Activated CD8-positive, alpha-beta memory T cell treated with anti-CD3 and anti-CD28 coated beads for 1 hour (primary cell): ENCODE measurements at regions not wholly inside any gene's neighbourhood (a gene's known extent, or its start where the extent isn't known, plus 50 kb on each side); places are given as distances from the start of the nearest gene placed in this dataset.
"Not testable (repeated sequence)": the region's sequence is repeated elsewhere in the genome, so short reads cannot be mapped to it uniquely, and the experiment has no call there.

Experiments
- DNase-seq, 2 donors: peaks; one replicate each; pipeline ENCODE4 v3.0.0-alpha.2; 2020; ENCODE audit warnings: low read depth in 1 of 2; ENCODE audit errors: extremely low read depth in 1 of 2

DNA sequence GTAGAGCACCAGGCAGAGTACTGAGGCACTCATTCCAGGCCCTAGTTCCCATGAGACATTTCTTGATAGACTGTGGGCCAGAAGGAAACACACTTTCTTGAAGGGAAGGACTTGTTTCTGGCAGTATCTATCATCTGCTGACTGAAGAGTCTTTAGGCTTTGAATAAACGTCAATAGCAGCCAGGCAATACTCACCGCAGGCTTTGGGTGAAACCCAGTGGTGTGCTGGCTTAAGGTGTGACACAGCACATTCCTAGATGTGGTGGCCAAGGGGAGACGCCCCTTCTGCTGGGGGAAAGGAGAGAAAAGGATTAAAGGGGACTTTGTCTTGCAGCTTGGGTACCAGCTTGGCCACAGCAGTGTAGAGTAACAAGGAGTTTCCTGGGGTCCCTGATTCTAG is 1039.6 kb downstream of the HACE1 start:
- no peak for DNase-seq

DNA sequence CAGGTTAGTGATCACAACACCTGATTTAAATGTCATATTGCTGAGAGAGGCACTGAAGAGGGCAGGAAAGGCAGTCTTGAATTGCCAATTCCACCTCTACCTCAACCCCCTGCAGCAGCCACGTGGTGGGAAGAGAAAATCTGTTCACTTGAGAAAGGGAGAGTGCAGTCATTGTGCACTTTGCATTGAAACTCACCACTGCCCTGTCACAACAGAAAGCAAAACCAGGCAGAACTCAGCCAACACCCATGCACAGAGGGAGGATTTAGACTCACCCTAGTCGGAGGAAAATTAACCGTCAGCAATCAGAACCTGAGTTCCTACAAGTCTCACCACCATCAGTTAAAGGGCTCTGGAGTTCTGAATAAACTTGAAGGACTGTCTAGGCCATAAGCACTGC is 1040.2 kb downstream of the HACE1 start:
- DNase-seq: no peak

DNA sequence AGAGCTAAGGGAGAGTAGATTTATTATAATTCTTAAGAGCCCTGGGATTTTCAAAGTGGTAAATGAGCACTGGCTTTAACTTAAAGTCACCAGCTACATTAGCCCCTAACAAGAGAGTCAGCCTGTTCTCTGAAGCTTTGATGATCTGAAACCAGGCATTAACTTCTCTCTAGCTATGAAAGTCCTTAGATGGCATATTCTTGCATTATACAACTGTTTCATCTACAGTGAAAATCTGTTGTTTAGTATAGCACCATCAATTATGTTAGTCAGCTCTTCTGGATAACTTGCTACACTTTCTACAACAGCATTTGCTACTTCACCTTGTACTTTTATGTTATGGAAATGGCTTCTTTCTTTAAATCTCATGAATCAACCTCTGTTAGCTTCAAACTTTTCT is 1046.7 kb downstream of the HACE1 start:
- no peak for DNase-seq

DNA sequence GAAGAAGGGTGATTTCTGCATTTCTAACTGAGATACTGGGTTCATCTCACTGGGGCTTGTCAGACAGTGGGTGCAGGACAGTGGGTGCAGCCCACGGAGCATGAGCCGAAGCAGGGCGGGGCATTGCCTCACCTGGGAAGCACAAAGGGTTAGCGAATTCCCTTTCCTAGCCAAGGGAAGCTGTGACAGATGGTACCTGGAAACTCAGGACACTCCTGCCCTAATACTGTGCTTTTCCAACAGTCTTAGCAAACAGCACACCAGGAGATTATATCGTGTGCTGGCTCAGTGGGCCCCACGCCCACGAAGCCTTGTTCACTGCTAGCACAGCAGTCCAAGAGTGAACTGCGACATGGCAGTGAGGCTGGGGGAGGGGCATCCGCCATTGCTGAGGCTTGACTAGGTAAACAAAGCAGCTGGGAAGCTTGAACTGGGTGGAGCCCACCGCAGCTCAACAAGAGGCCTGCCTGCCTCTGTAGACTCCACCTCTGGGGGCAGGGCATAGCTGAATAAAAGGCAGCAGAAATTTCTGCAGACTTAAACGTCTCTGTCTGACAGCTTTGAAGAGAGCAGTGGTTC is 1057.7 kb downstream of the HACE1 start:
- DNase-seq: not testable (repeated sequence)

DNA sequence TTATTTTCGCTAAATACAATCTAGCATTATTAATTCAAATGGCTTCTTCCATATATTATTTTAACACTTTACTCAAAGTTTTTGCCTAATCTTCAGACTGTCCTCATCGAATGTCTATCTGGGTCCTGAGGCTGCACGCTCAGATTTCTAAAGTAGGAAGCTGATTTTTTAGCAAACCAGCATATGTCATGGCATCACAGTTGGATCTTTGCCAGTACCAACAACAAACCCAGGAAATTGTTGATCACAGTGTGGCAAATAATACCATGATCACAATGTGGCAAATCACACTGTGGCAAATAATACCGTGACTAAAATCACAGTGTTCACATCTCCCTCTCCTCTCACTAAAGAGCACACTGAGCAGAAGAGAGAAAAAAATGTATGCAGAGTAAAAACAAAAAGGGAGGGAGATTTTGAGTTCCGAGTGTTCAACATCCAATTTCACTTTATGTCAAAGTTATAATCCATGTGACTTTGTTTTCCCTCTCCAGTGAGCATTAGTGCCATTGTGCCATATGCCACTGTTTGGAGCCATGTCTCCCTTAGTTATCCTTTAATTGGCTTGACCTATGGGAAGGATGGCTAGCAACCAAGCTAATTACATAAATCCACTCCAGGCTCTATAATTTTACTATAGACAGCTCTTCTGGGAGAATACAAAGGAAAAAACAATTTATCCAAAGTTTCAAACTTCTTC is 1059.6 kb downstream of the HACE1 start:
- no peak for DNase-seq

DNA sequence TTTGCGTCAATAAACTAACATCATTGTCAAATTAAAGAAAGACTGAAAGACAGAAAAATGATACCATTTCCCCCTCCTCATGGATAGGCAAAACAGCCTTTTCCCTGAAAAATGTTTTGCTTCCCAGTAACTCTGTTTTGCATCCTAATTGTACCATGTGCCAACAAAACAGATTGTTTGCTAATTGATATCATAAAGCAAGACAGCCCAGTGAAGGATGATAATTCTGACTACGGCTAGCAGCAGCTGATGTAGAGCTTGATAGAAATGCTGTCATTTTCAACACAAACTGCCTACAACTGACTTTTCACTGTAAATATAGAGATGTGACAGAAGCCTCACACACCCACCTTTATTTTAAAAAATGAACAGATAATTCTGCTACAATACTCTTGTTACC is 1061.6 kb downstream of the HACE1 start:
- no peak for DNase-seq

DNA sequence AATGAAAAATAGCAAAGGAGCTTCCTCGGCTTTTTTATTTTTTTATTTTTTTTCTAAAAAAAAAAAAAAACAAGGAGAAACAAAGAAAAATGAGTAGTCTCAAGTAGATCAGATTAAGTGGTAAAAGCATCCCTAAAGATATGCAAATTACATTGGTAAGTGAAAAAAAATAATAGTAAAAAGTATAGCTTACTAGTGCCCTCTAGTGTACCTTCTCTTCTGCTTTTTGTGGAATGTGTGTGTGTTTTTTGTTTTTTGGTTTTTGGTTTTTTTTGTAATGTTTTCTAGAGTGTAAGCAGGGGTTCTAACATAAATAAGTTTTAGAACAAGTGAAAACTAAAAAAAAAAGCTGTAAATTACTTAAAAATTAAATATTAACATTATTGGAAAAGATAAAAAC is 1062.0 kb downstream of the HACE1 start:
- DNase-seq: no peak

DNA sequence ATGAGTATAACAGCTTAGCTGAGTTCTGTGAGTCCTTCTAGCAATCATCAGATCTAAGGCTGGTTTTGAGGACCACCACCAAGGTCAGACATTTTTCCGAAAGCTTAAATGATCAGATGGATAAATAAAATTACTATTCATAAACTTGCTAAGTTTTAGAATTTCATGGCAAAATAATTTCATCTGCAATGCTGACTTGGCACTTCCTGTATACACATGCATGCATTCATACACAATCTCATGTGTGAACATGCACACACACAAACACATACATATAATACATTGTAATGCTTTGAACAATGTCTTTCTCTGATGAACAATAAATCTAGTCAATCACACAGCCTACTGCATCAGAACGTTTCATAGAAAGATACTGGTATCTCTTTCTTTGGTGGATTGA is 1068.3 kb downstream of the HACE1 start:
- no peak for DNase-seq

DNA sequence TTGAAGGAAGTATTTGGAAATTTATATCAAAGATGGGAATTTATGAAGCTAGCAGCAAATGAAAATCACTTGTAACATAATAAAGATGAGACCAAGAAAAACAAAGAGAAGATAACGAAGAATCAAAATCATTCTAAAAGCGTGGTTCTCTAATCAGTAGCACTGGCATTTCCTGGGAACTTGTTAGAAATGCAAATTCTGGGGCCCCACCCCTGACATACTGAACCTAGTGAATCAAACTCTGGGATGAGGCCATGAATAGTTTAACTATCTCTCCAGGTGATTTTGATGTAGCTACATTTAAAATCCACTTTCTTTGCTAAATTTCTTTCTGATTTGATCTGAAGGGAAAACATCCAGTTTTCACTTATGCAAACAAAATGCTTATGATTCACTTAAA is 1075.6 kb downstream of the HACE1 start:
- DNase-seq: no peak

DNA sequence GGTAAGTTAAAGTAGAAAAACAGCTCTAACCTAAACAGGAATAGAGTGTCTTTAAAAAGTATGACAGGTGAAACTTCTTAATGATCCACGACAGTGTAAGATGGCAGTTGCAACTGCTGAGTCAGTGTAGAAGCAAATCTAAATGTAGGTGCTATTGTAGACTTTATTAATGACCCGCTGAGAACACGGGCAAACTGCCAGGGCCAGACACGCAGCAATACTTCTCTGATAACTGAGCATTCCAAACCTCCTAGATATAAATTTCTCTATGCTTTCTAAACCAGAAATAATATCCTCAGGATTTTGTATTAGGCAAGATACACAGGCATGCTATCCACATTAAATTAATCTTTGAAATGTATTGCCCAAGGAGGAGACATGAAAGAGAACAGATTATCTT is 1076.4 kb downstream of the HACE1 start:
- DNase-seq: no peak

DNA sequence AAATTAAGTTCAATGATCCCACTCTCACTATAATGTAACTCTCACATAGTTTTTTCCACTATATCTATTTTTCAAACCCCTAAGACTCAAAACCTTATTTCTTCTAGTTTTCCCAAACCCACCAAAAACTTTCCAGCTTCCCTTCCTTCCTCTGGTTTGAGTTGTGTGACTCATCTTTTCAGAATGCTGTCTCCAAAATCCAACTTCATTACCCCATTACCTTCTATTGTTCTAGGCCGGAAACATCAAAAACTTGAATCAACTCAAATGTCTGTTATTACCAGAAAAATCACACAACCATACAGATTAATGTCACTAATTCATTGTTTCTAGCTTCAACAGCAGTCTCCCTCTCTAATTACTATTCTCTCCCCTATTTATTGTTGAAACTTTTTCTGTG is 1090.3 kb downstream of the HACE1 start:
- DNase-seq: no peak

DNA sequence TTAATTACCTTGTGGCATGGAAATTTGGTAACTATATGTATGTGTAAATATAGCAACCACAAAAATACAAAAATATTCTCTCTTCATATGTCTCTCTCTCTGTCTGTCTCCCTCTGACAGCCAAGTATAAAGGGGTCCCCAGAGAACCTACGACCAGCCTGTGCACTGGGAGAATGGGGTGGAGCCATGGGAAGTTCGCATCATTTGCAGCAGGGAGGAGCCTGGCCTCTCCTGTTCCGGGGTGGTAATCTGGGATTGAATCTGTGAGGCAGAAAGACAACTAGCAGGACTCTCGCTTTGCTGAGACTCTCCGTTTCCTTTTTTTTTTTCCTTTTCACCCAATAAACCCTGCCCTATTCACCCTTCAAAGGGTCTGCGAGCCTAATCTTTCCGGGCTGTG is 1109.1 kb downstream of the HACE1 start:
- DNase-seq: no peak

DNA sequence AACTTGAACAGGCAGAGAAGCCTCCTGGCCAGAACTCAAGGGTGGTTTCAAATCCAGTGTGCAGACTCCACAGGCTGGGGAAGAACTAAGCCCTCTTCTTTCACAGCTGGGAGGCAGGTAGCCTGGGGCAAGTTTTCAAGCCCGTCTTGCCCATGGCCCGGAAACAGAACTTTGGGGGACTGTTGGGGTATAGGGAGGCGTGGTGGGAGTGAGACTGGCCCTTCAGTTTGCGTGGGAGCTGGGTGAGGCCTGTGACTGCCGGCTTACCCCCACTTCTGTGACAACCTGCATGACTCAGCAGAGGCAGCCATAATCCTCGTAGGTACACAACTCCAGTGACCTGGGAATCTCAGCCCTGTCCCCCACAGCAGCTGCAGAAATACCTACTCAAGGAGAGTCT is 1125.7 kb downstream of the HACE1 start:
- no peak for DNase-seq

DNA sequence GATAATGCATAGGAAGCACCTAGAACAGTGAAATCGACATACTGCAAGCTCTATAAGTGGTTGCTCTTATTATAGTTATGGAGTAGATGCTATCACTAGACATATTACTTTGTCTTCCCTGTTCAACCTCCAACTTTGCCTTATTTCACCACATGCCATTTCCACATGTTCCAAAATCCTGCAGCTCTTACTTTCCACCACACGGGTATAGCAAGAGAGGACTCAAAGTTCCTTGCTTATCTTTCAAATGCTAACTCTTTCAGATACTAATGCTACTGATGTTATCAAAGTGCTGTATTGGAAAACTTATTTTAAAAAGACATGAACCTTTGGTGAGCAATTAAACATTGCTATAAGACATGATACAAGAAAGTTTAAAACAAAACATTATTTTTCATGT is 1130.1 kb downstream of the HACE1 start:
- no peak for DNase-seq

DNA sequence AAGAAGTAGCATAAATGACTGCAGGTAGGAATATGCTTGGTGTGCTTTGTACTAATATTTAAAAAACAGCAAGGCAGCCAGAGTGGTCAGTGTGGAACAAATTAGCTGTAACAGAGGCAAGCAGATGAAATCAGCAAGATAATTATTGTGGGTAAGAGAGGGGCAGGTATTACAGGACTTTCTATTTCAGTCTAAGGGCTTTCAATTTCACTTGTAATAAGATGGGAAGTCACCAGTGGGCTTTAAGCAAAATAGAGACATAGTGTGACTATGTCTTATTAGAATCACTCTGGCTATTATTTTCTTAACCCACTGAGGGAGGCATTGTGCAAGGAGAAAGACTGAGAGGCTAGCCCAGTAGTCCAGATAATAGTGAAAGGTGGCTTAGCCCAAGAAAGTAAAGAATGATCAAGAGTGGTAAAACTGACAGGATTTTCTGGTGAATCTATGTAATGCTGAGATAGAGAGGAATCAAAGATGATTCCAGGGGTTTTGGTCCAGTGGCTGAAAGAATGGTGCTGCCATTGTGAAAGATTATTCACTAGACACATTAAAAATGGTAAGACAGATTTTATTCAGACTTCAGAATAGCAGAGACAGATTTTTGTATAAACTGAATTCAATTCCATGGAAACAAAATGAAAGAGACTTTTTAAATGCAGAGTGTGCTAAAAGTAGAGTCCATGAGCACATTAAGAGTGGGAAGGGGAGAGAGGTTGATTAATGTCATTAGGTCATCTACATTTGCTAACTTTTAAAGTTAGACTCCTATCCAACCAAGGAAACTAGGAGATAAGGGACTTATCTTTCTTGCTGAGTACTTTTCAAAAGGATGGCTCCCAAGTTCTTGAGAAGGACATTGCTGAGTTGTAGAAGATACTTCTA is 1136.0 kb downstream of the HACE1 start:
- no peak for DNase-seq

DNA sequence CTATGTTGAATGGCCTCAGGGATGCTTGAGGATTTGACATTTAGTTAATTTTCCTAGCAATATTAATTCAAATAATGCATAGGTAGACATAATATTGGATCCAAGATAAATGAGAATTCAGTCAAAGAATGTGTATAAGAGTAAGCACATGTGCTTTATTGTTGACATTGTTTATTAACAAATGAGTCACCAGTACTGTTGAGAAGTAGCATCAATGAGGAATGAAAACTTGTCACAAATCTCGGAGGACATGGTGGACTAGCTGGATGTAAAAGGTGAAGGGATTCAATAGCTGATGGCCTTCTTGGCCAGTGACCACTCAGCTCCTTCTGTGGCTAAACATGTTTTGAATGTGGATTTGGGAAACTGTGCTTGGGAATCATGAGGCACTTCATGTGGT is 1137.0 kb downstream of the HACE1 start:
- no peak for DNase-seq

DNA sequence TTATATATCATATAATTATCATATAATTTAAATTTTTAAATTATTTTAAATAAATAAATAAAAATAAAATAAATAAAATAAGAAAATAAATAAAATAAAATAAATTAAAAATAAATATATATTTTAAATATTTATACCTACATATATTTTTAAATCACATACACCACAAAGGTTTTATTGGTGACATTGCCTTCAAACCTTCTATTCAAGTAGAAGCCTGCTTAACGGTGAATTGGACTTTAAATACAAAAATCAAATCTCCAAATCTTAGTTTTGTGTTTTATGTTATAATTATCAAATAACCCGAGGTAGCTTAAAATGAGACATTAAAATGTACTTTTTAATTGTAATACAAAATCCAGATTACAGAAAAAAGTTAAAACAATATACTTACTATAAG is 1137.8 kb downstream of the HACE1 start:
- no peak for DNase-seq

DNA sequence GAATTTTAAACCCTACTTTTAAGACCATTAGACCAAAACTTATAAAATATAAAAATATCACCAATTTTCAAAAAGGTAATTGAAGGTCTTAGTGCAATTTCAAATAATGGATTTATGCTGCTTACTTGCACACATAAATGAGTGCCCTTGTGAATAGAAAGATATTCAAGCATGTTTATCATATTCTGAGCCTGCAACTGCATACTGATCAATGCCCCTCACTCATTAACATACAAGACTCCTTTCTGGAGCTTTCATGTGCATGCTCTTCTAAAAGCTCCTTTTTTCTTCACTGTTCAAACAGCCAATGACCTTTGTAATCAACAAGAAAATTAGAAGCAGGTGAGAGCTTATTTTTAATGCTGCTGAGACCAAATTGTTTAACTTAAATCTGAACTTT is 1139.3 kb downstream of the HACE1 start:
- no peak for DNase-seq

DNA sequence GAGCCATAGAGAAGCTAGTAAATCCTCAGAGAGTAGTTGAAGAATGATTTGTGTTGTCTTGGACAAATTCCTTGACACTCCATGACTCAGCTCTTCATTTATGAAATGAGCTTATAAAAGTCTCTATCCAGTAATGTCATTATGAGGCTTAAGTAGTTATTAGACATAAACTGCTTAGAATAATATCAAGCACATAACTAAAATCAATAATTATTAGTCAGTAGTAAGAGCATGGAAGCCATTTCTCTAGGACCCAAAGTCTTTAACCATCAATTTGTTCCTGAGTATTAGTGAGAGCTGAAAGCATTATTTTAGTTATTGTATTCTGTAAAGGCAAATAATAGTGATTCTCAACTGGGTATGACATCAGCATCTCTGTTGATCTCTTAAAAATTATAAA is 1140.2 kb downstream of the HACE1 start:
- DNase-seq: no peak

DNA sequence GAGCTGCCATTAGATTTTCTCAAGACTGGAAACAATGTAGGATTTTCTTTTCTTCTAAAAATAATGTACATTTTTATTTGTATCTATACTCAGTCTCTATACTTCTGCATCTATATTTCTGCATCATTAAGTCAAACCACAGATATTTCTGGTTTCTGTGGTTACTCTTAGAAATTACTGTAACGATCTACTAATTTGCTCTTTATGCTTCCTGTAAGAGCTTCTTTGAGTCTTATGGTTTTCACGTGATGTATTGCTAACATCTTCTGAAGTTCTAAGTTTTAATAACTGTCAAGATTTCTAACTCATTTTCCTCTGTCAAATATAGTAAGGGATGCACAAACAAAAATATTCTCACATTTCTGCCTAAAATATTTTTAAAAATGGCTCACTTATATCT is 1144.5 kb downstream of the HACE1 start:
- DNase-seq: no peak

DNA sequence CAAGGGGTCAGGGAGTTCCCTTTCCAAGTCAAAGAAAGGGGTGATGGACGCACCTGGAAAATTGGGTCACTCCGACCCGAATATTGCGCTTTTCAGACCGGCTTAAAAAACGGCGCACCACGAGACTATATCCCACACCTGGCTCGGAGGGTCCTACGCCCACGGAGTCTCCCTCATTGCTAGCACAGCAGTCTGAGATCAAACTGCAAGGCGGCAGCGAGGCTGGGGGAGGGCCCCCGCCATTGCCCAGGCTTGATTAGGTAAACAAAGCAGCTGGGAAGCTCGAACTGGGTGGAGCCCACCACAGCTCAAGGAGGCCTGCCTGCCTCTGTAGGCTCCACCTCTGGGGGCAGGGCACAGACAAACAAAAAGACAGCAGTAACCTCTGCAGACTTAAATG is 1150.5 kb downstream of the HACE1 start:
- DNase-seq: not testable (repeated sequence)
